ENCODE measurements at regions not wholly inside any gene's neighbourhood (a gene's known extent, or its start where the extent isn't known, plus 50 kb on each side); places are given as distances from the start of the nearest gene placed in this dataset.

- no peak overlapping the region for H3K4me3 ChIP-seq (ENCODE audit: low read depth, low read length)
- TF ChIP-seq, protein P1, sequence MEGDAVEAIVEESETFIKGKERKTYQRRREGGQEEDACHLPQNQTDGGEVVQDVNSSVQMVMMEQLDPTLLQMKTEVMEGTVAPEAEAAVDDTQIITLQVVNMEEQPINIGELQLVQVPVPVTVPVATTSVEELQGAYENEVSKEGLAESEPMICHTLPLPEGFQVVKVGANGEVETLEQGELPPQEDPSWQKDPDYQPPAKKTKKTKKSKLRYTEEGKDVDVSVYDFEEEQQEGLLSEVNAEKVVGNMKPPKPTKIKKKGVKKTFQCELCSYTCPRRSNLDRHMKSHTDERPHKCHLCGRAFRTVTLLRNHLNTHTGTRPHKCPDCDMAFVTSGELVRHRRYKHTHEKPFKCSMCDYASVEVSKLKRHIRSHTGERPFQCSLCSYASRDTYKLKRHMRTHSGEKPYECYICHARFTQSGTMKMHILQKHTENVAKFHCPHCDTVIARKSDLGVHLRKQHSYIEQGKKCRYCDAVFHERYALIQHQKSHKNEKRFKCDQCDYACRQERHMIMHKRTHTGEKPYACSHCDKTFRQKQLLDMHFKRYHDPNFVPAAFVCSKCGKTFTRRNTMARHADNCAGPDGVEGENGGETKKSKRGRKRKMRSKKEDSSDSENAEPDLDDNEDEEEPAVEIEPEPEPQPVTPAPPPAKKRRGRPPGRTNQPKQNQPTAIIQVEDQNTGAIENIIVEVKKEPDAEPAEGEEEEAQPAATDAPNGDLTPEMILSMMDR (IDR thresholded peaks at IDR 0.05; ENCODE audit: insufficient read depth, low read length) = no peak
- DNase-seq (ENCODE audit: low read depth) = no peak
Measured at GRCh38 chr7:12136523-12136922, 74.6 kb upstream of the TMEM106B start.

- no peak for DNase-seq (ENCODE audit: low read depth)
- TF ChIP-seq, protein P1 (IDR thresholded peaks at IDR 0.05; ENCODE audit: insufficient read depth, low read length) = no peak
- H3K4me3 ChIP-seq (ENCODE audit: low read depth, low read length) = no peak overlapping the region
Measured at GRCh38 chr7:12137283-12137682, 73.8 kb upstream of the TMEM106B start.

DNA sequence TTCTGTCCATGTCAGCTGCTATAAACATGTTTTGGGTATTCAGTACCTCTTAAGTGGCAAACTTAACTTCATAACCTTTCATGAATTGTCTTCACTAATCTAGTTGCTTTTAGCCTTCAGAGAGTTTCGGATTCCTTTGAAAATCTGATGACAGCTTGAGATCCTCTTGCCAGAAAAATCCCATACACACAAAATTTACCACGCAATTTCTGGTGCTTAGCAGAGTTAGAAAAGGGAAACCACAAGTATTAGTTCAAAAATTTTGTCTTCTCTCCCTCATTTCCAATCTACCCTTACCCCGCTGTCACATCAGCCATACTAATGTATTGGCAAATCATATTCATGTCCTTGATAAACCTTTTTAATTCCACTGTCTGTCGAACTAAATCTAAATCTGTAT is 72.7 kb upstream of the TMEM106B start:
- no peak overlapping the region for H3K4me3 ChIP-seq (ENCODE audit: low read depth, low read length)
- TF ChIP-seq, protein P1 (IDR thresholded peaks at IDR 0.05; ENCODE audit: insufficient read depth, low read length) = no peak
- no peak for DNase-seq (ENCODE audit: low read depth)

DNA sequence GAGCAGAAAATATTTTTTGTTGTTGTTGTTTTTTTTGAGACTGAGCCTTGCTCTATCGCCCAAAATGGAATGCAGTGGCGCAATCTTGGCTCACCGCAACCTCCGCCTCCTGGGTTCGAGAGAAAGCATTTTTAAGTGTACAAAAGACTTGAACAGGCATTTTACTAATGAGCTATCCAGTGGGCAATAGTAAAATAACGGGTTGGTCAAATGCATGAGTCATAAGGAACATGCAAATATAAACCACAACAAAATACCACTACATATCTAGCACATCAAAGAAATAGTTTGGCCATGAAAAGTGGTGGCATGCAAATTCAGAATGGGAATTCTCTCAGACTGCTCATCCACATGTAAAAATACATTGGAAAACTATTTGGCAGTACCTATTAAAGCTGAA is 71.7 kb upstream of the TMEM106B start:
- TF ChIP-seq, protein P1 (IDR thresholded peaks at IDR 0.05; ENCODE audit: insufficient read depth, low read length) = no peak
- H3K4me3 ChIP-seq (ENCODE audit: low read depth, low read length) = no peak overlapping the region
- no peak for DNase-seq (ENCODE audit: low read depth)

- TF ChIP-seq, protein P1 (IDR thresholded peaks at IDR 0.05; ENCODE audit: insufficient read depth, low read length) = no peak
- DNase-seq (ENCODE audit: low read depth) = no peak
- H3K4me3 ChIP-seq (ENCODE audit: low read depth, low read length) = no peak overlapping the region
Measured at GRCh38 chr7:12146813-12147212, 64.3 kb upstream of the TMEM106B start.

DNA sequence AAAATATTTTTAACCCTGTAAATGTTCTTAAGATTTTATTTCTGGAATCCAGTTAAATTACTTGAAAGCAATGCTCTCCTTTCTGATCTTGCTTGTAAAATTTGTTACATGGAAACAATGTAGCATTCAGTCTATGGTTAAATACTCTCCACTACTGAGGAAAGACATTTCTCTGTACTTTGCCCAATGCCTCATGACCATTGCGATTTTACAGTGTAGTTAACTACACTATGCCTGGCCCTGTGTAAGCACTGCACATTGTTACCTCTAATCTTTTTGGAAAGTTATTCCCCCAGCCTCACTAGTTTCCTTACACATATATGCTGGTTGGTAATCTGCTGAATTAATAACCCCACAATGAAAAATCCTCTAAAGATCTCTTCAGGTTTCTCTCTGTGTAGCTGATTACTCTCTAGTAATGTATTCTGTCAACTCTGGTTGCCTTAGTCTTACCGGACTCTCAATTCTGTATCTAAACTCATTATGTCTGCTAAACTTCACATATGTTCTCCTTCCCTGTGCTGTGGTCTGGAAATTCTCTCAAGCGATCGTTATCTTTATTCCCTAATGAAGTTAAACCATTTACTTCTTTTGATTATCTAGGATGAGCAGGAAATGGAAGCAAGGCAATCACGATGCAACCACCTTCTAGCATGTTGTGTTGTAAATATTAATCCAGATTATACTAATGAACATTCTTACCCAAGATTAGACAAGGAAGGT is 58.7 kb upstream of the TMEM106B start:
- DNase-seq (ENCODE audit: low read depth) = no peak
- H3K4me3 ChIP-seq (ENCODE audit: low read depth, low read length) = no peak overlapping the region
- TF ChIP-seq, protein P1 (IDR thresholded peaks at IDR 0.05; ENCODE audit: insufficient read depth, low read length) = no peak

DNA sequence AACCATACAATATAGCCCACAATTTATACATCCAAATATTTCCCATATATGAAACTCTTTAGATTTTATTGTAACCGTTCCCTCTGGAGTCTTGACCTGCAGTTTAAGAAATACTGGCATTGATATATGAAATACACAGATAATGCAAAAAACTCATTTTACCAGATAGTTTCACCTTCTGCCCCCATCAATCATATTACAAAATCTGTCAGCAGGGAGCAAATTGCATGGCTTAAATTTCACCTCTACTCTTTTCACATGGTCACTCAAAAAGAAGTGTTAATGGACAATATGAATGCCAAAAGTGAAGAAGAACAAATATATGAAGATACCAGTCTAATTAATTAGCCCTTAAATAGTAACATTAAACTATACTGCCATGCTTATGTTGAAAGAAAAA is 57.0 kb upstream of the TMEM106B start:
- H3K4me3 ChIP-seq (ENCODE audit: low read depth, low read length) = no peak overlapping the region
- TF ChIP-seq, protein P1 (IDR thresholded peaks at IDR 0.05; ENCODE audit: insufficient read depth, low read length) = no peak
- no peak for DNase-seq (ENCODE audit: low read depth)
